ENCODE measurements at regions not wholly inside any gene's neighbourhood (a gene's known extent, or its start where the extent isn't known, plus 50 kb on each side); places are given as distances from the start of the nearest gene placed in this dataset.
"Not testable (repeated sequence)": the region's sequence is repeated elsewhere in the genome, so short reads cannot be mapped to it uniquely, and the experiment has no call there.

DNA sequence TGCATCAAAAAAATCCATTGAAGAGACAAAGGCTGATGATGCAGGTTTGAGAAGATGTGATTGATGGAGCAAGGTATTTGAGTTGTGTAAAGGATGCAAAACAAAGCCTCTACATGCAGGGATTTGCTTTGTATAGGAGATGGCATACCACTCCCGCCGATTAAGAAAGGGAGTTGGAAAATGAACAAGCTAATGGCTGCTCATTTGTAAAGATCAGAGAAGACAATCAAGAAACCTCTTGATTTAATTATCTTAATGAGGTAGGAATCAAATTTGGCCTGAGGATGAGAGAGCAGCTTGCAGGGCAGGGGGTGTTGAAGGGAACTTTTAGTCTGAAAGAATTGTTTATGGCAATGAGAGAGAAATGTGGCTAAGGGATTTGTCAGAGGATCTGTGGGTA lies 448.2 kb upstream of the ADGRB3 start:
- no peaks in the 10 kb centered on the region for H3K36me3 Mint-ChIP-seq
- DNase-seq (ENCODE audit: extremely low spot score, unreplicated experiment), result no peak
- no peaks in the 10 kb centered on the region for H3K4me1 Mint-ChIP-seq (ENCODE audit: unreplicated experiment)
- no peaks in the 10 kb centered on the region for H3K9me3 Mint-ChIP-seq
- no peaks in the 10 kb centered on the region for H3K27me3 Mint-ChIP-seq
- H3K4me3 Mint-ChIP-seq, result no peak overlapping the region
- H3K27ac Mint-ChIP-seq, result no peak overlapping the region
- TF ChIP-seq, protein P1, sequence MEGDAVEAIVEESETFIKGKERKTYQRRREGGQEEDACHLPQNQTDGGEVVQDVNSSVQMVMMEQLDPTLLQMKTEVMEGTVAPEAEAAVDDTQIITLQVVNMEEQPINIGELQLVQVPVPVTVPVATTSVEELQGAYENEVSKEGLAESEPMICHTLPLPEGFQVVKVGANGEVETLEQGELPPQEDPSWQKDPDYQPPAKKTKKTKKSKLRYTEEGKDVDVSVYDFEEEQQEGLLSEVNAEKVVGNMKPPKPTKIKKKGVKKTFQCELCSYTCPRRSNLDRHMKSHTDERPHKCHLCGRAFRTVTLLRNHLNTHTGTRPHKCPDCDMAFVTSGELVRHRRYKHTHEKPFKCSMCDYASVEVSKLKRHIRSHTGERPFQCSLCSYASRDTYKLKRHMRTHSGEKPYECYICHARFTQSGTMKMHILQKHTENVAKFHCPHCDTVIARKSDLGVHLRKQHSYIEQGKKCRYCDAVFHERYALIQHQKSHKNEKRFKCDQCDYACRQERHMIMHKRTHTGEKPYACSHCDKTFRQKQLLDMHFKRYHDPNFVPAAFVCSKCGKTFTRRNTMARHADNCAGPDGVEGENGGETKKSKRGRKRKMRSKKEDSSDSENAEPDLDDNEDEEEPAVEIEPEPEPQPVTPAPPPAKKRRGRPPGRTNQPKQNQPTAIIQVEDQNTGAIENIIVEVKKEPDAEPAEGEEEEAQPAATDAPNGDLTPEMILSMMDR (conservative IDR thresholded peaks at IDR 0.05), result no peak

DNA sequence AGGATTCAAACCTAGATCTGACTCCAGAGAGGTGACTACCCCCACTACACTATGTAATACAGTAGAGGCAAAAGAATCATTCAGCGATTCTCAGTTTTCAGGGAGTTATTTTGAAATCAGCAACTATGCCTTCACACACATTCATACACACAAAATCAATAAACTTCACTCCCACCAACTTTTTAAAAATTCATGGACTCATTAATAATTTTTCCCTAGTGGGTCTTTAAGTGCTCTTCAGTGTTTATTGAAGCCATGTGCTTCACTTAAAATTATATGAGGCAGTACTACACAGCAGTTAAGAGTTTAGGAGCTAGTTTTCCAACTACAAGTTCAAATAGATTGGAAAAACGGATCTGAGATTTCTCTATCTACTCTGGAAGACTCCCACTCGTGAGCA lies 452.7 kb upstream of the ADGRB3 start:
- H3K27ac Mint-ChIP-seq, result no peak overlapping the region
- no peaks in the 10 kb centered on the region for H3K9me3 Mint-ChIP-seq
- TF ChIP-seq, protein P1 (conservative IDR thresholded peaks at IDR 0.05), result no peak
- H3K27me3 Mint-ChIP-seq, result no peaks in the 10 kb centered on the region
- DNase-seq (ENCODE audit: extremely low spot score, unreplicated experiment), result no peak
- no peak overlapping the region for H3K4me3 Mint-ChIP-seq
- no peaks in the 10 kb centered on the region for H3K36me3 Mint-ChIP-seq
- H3K4me1 Mint-ChIP-seq (ENCODE audit: unreplicated experiment), result no peaks in the 10 kb centered on the region

DNA sequence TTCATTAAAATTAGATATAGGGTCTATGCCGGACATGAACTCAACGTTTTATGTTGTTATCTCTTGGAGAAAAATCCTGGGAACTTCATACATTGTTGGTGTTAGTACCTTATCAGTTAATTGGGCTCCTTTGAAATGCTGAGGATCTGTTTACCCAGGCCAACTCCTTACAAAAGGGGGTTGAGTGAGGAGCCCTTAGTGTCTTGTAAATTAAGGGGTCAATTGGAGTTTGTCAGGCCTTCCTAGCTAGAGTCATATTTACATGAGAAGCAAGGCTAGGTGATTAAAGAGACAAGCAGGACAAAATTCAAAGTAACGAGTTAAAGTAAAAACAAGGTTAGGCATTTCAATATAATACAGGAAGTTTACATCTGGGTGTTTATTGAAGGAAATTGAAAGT lies 454.1 kb upstream of the ADGRB3 start:
- not testable (repeated sequence) for H3K27me3 Mint-ChIP-seq; H3K4me3 Mint-ChIP-seq; H3K27ac Mint-ChIP-seq; H3K4me1 Mint-ChIP-seq (ENCODE audit: unreplicated experiment); DNase-seq (ENCODE audit: extremely low spot score, unreplicated experiment); H3K36me3 Mint-ChIP-seq; H3K9me3 Mint-ChIP-seq

DNA sequence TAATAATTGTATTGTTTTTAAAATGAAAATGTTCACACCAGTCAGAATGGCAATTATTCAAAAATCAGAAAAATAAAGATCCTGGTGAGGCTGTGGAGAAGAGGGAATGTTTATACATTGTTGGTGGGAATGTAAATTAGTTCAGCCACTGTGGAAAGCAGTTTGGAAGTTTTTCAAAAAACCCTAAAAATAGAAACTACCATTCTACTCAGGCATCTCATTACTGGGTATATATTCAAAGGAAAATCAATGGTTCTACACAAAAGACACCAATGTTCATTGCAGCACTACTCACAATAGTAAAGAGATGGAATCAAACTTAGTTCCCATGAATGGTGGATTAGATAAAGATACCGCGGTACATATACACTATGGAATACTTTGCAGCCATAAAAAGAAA lies 461.5 kb upstream of the ADGRB3 start:
- H3K36me3 Mint-ChIP-seq, result no peaks in the 10 kb centered on the region
- no peak overlapping the region for H3K4me3 Mint-ChIP-seq
- no peaks in the 10 kb centered on the region for H3K27me3 Mint-ChIP-seq
- H3K4me1 Mint-ChIP-seq (ENCODE audit: unreplicated experiment), result no peaks in the 10 kb centered on the region
- TF ChIP-seq, protein P1 (conservative IDR thresholded peaks at IDR 0.05), result no peak
- no peak for DNase-seq (ENCODE audit: extremely low spot score, unreplicated experiment)
- H3K27ac Mint-ChIP-seq, result no peak overlapping the region
- H3K9me3 Mint-ChIP-seq, result no peaks in the 10 kb centered on the region

DNA sequence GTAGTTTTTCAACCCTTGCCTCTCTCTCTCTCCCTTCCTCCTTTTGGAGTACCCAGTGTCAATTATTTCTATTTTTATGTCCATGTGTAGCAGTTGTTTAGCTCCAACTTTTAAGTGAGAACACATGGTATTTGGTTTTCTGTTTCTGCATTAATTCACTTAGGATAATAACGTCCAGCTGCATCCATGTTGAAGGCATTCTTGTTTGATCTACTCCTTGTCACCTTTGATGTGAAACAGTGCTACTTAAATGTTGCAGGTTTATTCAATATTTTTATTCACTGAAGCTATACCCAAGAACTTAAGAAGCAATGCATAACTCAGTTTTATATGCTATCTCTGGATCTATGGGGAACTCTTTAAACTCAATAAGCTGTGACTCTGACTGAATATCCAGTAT lies 465.2 kb upstream of the ADGRB3 start:
- H3K27me3 Mint-ChIP-seq, result no peaks in the 10 kb centered on the region
- H3K4me3 Mint-ChIP-seq, result no peak overlapping the region

DNA sequence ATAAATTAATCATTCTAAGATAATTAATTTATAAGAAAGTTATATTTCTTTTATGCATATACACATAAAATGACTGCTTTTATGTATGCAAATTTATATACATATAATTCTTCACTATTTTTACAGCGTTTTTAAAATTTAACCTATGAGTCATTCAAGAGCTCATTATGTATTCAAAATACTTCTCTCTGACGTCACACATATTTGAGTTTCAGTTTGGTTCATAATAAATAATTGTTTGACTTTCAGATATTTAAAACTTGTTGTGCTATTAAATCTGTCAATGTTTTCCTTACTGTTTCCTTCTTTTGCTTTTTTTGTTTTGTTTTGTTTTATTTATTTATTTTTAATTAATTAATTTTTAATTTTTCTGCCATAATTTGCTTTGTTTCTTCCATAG lies 467.5 kb upstream of the ADGRB3 start:
- no peaks in the 10 kb centered on the region for H3K36me3 Mint-ChIP-seq
- H3K9me3 Mint-ChIP-seq, result no peaks in the 10 kb centered on the region
- no peaks in the 10 kb centered on the region for H3K27me3 Mint-ChIP-seq
- H3K27ac Mint-ChIP-seq, result no peak overlapping the region
- no peak overlapping the region for H3K4me3 Mint-ChIP-seq
- DNase-seq (ENCODE audit: extremely low spot score, unreplicated experiment), result no peak
- TF ChIP-seq, protein P1 (conservative IDR thresholded peaks at IDR 0.05), result no peak
- H3K4me1 Mint-ChIP-seq (ENCODE audit: unreplicated experiment), result no peaks in the 10 kb centered on the region

More for the DNA sequence above, 465.2 kb upstream of the ADGRB3 start:
- Mint-ChIP-seq H3K36me3 (no peaks in the 10 kb centered on the region), H3K4me1 (ENCODE audit: unreplicated experiment) (no peaks in the 10 kb centered on the region), H3K9me3 (no peaks in the 10 kb centered on the region), H3K27ac (no peak overlapping the region)
- TF ChIP-seq, protein P1 (conservative IDR thresholded peaks at IDR 0.05), result no peak
- DNase-seq (ENCODE audit: extremely low spot score, unreplicated experiment), result no peak

DNA sequence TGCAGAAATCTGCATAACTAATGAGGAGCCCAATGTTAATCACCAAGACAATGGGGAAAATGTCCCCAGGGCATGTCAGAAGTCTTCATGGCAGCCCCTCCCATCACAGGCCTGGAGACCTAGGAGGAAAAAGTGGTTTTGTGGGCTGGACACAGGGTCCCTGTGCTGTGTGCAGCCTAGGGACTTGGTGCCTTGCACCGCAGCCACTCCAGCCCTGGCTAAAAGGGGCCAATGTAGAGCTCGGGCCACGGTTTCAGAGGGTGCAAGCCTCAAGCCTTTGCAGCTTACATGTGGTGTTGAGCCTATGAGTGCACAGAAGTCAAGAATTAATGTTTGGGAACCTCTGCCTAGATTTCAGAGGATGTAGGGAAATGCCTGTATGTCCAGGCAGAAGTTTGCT lies 474.3 kb upstream of the ADGRB3 start:
- not testable (repeated sequence) for H3K4me3 Mint-ChIP-seq; H3K27ac Mint-ChIP-seq; H3K4me1 Mint-ChIP-seq (ENCODE audit: unreplicated experiment); H3K27me3 Mint-ChIP-seq; H3K36me3 Mint-ChIP-seq; DNase-seq (ENCODE audit: extremely low spot score, unreplicated experiment)
- peaks cover 11% of the 10 kb centered on the region for H3K9me3 Mint-ChIP-seq
